HG02938 (cell line): ENCODE measurements at regions not wholly inside any gene's neighbourhood (a gene's known extent, or its start where the extent isn't known, plus 50 kb on each side); places are given as distances from the start of the nearest gene placed in this dataset.
"Not testable (repeated sequence)": the region's sequence is repeated elsewhere in the genome, so short reads cannot be mapped to it uniquely, and the experiment has no call there.

Source experiments
- ATAC-seq: cut with Tn5 transposase; IDR thresholded peaks from one replicate; pipeline ENCODE4 v1.9.1; 2021; ENCODE audit warnings: mild to moderate bottlenecking, moderate library complexity; ENCODE audit not compliant: unreplicated experiment

DNA sequence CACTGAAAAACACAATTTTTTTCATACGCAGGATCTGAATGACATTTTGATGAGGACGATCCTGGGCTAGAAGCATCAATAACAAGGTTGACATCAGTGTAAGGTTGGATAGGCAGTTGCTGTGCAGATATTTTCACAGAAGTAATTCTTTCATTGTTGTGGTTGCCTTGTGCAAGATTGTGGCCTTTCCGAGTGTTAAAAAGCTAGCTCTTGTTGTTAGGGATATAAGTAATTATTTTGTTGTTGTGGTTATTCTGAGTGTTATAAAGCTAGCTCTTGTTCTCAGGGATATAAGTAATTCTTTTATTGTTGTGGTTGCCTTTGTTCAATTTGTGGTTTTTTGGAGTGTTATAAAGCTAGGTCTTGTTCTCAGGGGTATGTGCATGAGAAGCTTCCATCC lies 637.4 kb downstream of the TMEM121 start:
- not testable (repeated sequence) for ATAC-seq

DNA sequence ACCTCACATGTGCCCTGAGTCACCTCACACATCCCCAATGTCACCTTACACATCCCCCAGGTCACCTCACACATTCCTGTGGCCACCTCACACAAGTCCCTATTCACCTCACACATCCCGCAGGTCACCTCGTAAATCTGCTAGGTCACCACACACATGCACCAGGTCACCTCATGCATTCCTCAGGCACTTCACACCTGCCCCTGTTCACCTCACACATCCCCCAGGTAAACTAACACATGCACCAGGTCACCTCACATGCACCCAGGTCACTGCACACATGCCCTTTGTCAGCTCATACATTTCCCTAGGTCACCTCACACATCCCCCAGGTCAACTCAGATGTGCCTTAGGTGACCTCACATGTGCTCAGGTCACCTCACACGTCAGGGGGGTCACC lies 639.8 kb downstream of the TMEM121 start:
- no peak for ATAC-seq

GRCh38 chr14:106166650-106167204 lies 640.3 kb downstream of the TMEM121 start:
- no peak for ATAC-seq

GRCh38 chr14:106170163-106170658 lies 643.8 kb downstream of the TMEM121 start:
- ATAC-seq, result not testable (repeated sequence)

DNA sequence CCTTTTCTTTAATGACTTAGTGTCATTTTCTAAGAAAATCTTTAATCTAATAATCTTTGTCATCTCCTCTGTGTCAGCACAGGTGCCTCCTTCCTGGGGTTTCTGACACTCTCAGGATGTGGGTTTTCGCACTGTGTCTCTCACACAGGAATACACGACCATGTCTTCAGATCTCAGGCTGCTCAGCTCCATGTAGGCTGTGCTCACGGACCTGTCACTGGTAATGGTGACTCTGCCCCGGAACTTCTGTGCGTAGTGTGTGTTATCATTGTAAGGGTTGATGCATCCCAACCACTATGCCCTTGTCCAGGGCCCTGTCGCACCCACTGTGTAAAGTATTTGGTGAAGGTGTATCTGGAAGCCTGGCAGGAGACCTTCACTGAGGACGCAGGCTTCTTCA lies 647.8 kb downstream of the TMEM121 start:
- ATAC-seq, result no peak

DNA sequence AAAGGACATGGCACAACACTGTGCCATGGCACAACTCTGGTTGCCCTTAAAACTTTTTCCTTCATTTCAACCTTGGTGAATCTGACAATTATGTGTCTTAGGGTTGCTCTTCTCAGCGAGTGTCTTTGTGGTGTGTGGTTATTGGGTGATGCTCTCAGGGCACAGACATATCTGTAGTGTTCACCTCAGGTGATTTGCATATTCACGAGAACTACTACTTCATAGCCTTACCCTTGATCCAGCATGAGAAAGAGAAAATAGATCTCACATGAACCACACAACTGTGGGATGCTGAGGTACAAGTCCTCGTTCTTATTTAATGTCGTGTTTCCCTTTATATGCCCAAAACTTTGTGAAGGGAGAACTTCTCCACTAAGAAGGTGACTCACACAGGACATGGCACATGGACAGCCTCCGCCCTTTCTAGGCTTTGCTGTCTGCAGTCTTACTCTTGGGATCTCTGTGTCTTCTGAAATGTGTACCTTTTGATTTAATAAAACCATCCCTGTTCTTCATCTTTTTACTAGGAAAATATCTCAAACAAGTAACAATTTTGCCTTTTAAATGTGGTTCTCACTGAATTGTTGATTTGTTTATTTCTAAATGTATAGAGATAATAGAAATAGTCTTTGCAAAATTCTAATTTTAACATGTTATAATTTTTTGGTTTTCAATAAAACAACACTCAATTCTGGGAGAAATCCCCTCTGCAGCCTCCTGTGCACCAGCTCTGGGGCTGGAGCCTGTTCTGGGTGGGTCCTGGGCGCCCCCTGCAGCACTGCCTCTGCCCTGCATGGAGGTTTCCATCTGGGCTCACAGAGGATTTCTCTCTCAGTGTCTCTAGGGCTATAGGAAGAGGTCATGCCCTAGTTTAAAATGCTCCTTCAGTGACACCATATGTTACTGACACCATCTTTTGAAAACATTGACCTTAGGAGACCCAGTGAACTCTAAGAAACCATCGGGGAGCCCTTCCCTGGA lies 651.2 kb downstream of the TMEM121 start:
- not testable (repeated sequence) for ATAC-seq

- ATAC-seq, result no peak
These were observed 653.4 kb downstream of the TMEM121 start for GRCh38 chr14:106179761-106180160.

- not testable (repeated sequence) for ATAC-seq
These were observed 658.4 kb downstream of the TMEM121 start for GRCh38 chr14:106184771-106185170.

DNA sequence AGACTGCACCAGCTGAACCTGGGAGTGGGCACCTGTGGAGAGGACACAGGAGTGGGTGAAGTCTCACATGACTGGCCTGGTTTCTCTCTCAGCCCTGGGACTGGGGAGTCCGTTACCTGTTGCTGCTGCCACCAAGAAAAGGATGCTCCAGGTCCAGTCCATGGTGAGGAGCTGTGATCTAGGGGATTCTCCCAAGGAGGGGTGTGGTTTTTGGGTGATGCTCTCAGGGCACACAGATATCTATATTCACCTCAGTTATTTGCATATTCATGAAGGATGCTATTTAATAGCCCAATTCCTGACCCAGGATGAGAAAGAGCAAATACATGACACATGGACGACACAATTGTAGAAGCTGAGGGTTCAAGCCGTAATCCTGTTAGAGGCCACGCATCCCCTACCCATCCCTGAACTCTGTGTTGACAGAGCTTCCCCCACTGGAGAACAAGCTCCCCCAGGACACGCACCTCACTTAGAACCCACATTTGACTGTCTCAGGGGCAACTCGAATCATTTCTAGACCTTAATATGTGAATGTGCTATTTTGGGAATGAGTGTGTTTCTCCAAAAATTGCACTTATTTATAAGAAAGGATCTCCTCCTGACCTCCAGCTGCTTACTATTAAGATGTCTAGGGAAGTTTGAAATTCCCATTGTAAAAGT lies 658.9 kb downstream of the TMEM121 start:
- ATAC-seq, result not testable (repeated sequence)

GRCh38 chr14:106185837-106186233 lies 659.5 kb downstream of the TMEM121 start:
- ATAC-seq, result no peak

DNA sequence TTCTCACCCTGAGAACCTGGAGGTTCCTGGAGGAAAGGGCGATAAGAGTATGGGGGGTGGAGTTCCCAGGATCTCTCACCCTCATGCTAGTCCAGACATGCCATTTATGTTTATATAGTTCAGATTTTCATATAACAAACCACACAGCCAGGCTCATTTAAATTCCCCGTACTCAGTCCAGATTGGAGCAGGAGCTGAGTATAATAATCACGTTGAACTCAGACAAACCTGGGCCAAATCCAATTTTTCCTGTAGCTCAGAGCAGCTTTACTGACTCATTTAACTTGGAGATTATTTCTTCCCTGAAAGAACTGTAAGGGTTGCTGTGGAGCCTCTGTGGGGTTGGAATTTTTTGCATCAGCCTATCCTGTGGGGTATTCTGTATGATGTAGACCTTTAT lies 660.8 kb downstream of the TMEM121 start:
- no peak for ATAC-seq

DNA sequence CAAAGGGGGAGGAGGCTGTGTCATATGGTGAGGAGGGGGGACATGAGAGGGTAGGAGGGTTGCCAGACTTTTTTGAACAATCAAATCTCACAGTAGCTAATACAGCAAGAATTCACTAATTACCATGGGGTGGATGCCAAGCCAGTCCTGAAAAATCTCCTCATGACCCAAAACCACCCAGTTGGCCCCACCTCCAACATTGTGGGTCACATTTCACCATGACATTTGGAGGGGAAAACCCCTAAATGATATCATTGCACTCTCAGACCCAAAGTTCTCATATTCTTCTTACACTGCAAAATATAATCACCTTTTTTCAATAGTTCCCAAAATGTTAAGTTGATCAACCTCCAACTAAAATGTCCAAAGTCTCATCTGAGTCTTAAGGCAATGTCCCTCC lies 666.3 kb downstream of the TMEM121 start:
- ATAC-seq, result not testable (repeated sequence)

GRCh38 chr14:106196459-106196858 lies 670.1 kb downstream of the TMEM121 start:
- not testable (repeated sequence) for ATAC-seq

DNA sequence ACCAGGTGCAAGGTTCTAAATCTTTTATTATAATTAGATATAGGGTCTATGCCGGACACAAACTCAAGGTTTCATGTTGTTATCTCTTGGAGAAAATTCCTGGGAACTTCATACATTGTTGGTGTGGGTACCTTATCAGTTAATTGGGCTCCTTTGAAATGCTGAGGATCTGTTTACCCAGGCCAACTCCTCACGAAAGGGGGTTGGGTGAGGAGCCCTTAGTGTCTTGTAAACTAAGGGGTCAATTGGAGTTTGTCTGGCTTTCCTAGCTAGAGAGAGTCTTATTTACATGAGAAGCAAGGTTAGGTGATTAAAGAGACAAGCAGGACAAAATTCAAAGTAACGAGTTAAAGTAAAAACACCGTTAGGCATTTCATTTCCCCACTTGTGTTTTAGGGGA lies 670.9 kb downstream of the TMEM121 start:
- not testable (repeated sequence) for ATAC-seq

DNA sequence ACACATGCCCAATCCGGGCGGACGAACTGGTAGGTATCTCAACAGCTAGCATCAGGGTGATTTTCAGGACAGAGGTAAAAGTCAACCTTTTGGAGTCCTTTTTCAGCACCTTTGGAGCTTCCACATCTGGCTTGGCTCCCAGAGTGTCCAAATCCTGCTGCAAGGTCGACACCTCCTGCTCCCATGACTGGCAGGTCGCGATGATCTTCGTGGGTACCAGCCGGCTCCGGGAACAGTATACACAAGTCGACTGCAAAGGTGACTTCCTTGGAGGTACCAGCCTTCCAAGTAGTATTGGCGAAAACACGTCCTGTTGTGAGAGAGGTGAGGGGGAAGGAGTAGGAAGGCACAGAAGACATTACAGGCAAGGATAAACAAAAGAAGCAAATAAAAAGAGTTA lies 672.7 kb downstream of the TMEM121 start:
- no peak for ATAC-seq

GRCh38 chr14:106200541-106201315 lies 674.3 kb downstream of the TMEM121 start:
- no peak for ATAC-seq

DNA sequence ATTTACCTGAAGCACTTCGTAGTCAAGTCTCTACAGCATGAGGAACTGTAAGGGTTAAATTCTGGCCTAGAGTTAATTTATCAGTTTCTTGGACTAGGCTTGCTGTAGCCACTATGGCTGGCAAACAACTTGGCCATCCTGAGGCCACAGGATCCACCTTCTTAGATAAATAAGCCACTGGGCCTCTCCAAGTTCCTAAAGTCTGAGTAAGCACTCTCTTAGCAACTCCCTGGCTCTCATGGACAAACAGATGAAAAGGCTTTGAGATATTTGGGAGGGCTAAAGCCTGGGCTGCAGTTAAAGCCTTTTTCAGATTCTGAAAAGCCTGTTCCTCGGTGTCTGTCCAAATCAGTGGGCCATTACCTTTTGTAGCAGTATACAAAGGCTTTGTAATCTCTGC lies 675.0 kb downstream of the TMEM121 start:
- ATAC-seq, result no peak

- no peak for ATAC-seq
These were observed 677.1 kb downstream of the TMEM121 start for GRCh38 chr14:106203438-106203837.

DNA sequence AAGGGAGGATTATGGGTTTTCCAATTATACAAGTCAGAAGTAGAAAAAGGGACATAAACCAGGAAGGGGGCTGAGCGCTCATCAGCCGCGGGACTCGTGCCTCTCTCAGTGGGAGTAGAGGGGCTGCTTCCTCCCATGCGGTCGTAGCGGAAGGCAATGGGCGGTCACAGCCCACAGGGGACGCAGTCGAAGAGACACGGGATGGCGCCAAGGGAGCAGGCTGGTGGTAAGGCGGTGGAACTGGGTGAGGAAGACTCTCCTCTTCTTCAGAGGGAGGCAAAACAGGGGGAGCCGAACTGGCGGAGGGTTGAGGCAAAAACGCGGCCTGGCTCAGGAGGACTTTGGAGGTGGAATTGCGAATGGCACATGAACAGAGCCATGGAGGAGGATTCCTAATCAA lies 677.7 kb downstream of the TMEM121 start:
- ATAC-seq, result no peak

GRCh38 chr14:106207316-106207715 lies 680.9 kb downstream of the TMEM121 start:
- ATAC-seq, result no peak

DNA sequence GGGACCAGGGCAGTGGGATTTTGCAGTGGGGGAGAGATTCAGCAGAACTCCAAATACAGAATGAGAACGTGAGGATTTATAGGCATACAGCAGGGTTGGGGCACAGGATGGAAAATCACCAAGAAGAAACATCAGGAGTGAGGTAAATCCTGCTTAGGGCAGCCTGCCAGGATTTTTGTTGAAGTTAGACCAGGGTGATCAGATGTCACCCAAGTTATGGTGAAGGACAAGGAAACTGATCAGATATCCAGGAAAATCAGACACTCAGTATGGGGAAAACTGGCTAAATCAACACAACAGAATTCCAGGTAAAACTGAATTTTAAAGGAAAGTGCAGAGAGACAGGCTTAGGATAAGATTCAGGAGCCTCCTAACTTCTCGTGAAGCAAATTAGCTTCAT lies 682.4 kb downstream of the TMEM121 start:
- ATAC-seq, result no peak
